ENCODE measurements at regions not wholly inside any gene's neighbourhood (a gene's known extent, or its start where the extent isn't known, plus 50 kb on each side); places are given as distances from the start of the nearest gene placed in this dataset.
A peak's percentile ranks its signal among the peaks of the same experiment; 100 is the strongest.

- ChIA-PET POLR2A (no interaction called here), CTCF (no interaction called here)
- no peak for DNase-seq (ENCODE audit: low read depth)
- H3K4me3 ChIP-seq (ENCODE audit: low read depth, low read length) = no peak overlapping the region
- TF ChIP-seq, protein P1, sequence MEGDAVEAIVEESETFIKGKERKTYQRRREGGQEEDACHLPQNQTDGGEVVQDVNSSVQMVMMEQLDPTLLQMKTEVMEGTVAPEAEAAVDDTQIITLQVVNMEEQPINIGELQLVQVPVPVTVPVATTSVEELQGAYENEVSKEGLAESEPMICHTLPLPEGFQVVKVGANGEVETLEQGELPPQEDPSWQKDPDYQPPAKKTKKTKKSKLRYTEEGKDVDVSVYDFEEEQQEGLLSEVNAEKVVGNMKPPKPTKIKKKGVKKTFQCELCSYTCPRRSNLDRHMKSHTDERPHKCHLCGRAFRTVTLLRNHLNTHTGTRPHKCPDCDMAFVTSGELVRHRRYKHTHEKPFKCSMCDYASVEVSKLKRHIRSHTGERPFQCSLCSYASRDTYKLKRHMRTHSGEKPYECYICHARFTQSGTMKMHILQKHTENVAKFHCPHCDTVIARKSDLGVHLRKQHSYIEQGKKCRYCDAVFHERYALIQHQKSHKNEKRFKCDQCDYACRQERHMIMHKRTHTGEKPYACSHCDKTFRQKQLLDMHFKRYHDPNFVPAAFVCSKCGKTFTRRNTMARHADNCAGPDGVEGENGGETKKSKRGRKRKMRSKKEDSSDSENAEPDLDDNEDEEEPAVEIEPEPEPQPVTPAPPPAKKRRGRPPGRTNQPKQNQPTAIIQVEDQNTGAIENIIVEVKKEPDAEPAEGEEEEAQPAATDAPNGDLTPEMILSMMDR (IDR thresholded peaks at IDR 0.05; ENCODE audit: insufficient read depth, low read depth, low read length) = no peak
- no peaks in the 10 kb centered on the region for H3K27me3 ChIP-seq (ENCODE audit: control insufficient read depth, insufficient read depth, low read length)
- no peaks in the 10 kb centered on the region for H3K36me3 ChIP-seq (ENCODE audit: control insufficient read depth, insufficient read depth, low read length)
Observed at GRCh38 chr15:87500240-87500639, 756.3 kb downstream of the NTRK3 start.

DNA sequence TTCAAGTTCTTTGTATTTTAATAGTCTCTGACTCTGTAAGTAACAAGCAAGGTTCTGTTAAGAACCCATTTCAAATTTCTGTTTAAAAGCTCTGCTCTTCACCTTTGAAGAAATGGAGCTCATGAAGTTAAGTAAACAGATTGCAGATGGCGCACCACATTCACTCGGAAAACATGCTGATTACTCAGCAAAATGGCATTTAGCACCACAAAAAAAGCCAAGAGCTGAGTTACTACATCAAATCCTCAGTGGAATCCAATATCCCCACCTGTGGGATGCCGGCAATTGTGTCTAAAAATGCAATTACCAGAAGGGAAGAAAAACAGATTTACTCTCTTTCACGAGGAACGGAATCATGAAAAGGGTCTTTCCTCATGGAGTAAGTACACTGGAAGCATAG, 758.0 kb downstream of the NTRK3 start:
- TF ChIP-seq, protein P1 (IDR thresholded peaks at IDR 0.05; ENCODE audit: insufficient read depth, low read depth, low read length) = 0 out of 2 replicates have a peak, but pooled peaks have one; percentile 2
- DNase-seq (ENCODE audit: low read depth) = peak; percentile 23
- Histone ChIP-seq H3K36me3 (ENCODE audit: control insufficient read depth, insufficient read depth, low read length) (no peaks in the 10 kb centered on the region), H3K27me3 (ENCODE audit: control insufficient read depth, insufficient read depth, low read length) (no peaks in the 10 kb centered on the region), H3K4me3 (ENCODE audit: low read depth, low read length) (no peak overlapping the region)
- CTCF ChIA-PET = no interaction called here
- POLR2A ChIA-PET = no interaction called here

- TF ChIP-seq, protein P1 (IDR thresholded peaks at IDR 0.05; ENCODE audit: insufficient read depth, low read depth, low read length) = no peak
- CTCF ChIA-PET = interaction anchor here (1.1 kb wide), 1 partner anchor 10 kb away, joined by 3 read pairs; no protein-coding TSS in a partner anchor
Observed at GRCh38 chr15:87496795-87497194, 759.7 kb downstream of the NTRK3 start.

GRCh38 chr15:87496109-87496508, 760.4 kb downstream of the NTRK3 start:
- ChIA-PET CTCF (interaction anchor here (1.4 kb wide), 1 partner anchor 18 kb away, joined by 4 read pairs; no protein-coding TSS in a partner anchor), POLR2A (no interaction called here)

More at GRCh38 chr15:87496795-87497194, 759.7 kb downstream of the NTRK3 start:
- Histone ChIP-seq H3K4me3 (ENCODE audit: low read depth, low read length) (no peak overlapping the region), H3K27me3 (ENCODE audit: control insufficient read depth, insufficient read depth, low read length) (no peaks in the 10 kb centered on the region), H3K36me3 (ENCODE audit: control insufficient read depth, insufficient read depth, low read length) (no peaks in the 10 kb centered on the region)
- no peak for DNase-seq (ENCODE audit: low read depth)
- POLR2A ChIA-PET = no interaction called here

GRCh38 chr15:87493803-87494202, 762.7 kb downstream of the NTRK3 start:
- DNase-seq (ENCODE audit: low read depth) = no peak
- POLR2A ChIA-PET = no interaction called here
- Histone ChIP-seq H3K4me3 (ENCODE audit: low read depth, low read length) (no peak overlapping the region), H3K36me3 (ENCODE audit: control insufficient read depth, insufficient read depth, low read length) (no peaks in the 10 kb centered on the region), H3K27me3 (ENCODE audit: control insufficient read depth, insufficient read depth, low read length) (no peaks in the 10 kb centered on the region)
- TF ChIP-seq, protein P1 (IDR thresholded peaks at IDR 0.05; ENCODE audit: insufficient read depth, low read depth, low read length) = no peak
- CTCF ChIA-PET = no interaction called here

More at GRCh38 chr15:87496109-87496508, 760.4 kb downstream of the NTRK3 start:
- TF ChIP-seq, protein P1 (IDR thresholded peaks at IDR 0.05; ENCODE audit: insufficient read depth, low read depth, low read length) = no peak
- H3K27me3 ChIP-seq (ENCODE audit: control insufficient read depth, insufficient read depth, low read length) = no peaks in the 10 kb centered on the region
- DNase-seq (ENCODE audit: low read depth) = no peak
- H3K36me3 ChIP-seq (ENCODE audit: control insufficient read depth, insufficient read depth, low read length) = no peaks in the 10 kb centered on the region
- H3K4me3 ChIP-seq (ENCODE audit: low read depth, low read length) = no peak overlapping the region

Data from BJ (cell line).